Kidney (tissue), 13 donors: ENCODE measurements at regions not wholly inside any gene's neighbourhood (a gene's known extent, or its start where the extent isn't known, plus 50 kb on each side); places are given as distances from the start of the nearest gene placed in this dataset.

ENCODE experiments used
- DNase-seq, 5 donors: peaks; one replicate each; pipeline ENCODE4 v3.0.0-alpha.2; 2013 to 2020
- FAIRE-seq: peaks from 2 replicates; lab custom pipeline; 2012; peaks lifted over from hg19 to GRCh38; lab: Jason Lieb, UNC
- H3K27ac ChIP-seq, 2 donors: one replicate each; pipeline ENCODE4 v1.7.0; 2013; ENCODE audit warnings: low read depth in 2 of 2, low read length in 2 of 2, inconsistent platforms in 1 of 2
- H3K27me3 ChIP-seq: one replicate; pipeline ENCODE4 v1.7.1; 2013; ENCODE audit warnings: low read length, inconsistent platforms; ENCODE audit not compliant: control insufficient read depth, insufficient read depth
- H3K36me3 ChIP-seq, 3 donors: one replicate each; pipeline versions ENCODE4 v1.7.0 to v1.7.1; 2013; ENCODE audit warnings: low read length in 3 of 3, control low read depth in 1 of 3, inconsistent platforms in 1 of 3; ENCODE audit not compliant: insufficient read depth in 3 of 3, control insufficient read depth in 2 of 3
- H3K4me1 ChIP-seq, 3 donors: one replicate each; pipeline versions ENCODE4 v1.7.0 to v1.7.1; 2013; ENCODE audit warnings: low read length in 3 of 3, inconsistent platforms in 1 of 3, low read depth in 1 of 3; ENCODE audit not compliant: control insufficient read depth in 2 of 3, insufficient read depth in 2 of 3
- H3K4me3 ChIP-seq, 3 donors: one replicate each; pipeline versions ENCODE4 v1.7.0 to v1.8.1; 2013; ENCODE audit warnings: low read length in 3 of 3, control low read depth in 1 of 3, inconsistent platforms in 1 of 3
- H3K9ac ChIP-seq, 3 donors: one replicate each; pipeline versions ENCODE4 v1.7.0 to v1.7.1; 2013; ENCODE audit warnings: low read length in 3 of 3, control low read depth in 1 of 3, inconsistent platforms in 1 of 3
- H3K9me3 ChIP-seq, 3 donors: one replicate each; pipeline versions ENCODE4 v1.7.0 to v1.7.1; 2013; ENCODE audit warnings: low read length in 3 of 3, control low read depth in 1 of 3, inconsistent platforms in 1 of 3; ENCODE audit not compliant: control insufficient read depth in 2 of 3, insufficient read depth in 1 of 3
- intact Hi-C: fragments of 100-400 bp; cut with DNase I; formaldehyde crosslinking; loops from one replicate; pipeline ENCODE4 v1.11.1; 2022
- TF ChIP-seq, protein P1 (sequence below): IDR thresholded peaks from 3 replicates; pipeline ENCODE4 v1.5.1; 2012; ENCODE audit warnings: mild to moderate bottlenecking, moderate library complexity, borderline replicate concordance; ENCODE audit not compliant: insufficient read depth; ENCODE audit errors: extremely low read depth
- donor health status: control.
- donor health status: control.
- donor health status: control.
- donor health status: control.
- donor health status: control.
- donor health status: DM: yes; HTN: yes; CAD: no.
- donor health status: Normal renal cell carcinoma (clear cell type).

DNA sequence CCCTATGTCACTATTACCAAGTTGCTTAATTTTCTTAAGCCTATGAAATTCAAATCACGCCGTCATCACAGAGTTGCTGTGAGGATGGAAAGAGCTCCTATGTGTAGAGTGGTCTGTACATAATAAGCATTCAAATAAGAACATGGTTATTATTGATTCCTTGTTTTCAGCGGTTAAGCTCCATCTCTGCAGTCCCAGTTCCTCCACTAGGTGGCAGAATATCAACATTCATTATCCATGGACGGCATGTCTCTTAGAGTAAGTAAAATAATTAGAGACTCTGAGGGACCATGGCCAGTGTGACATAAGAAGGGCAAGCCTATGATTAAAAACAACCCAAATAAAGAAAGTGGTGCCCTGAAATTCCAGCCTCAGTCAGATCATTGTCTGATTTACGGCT lies 132.5 kb upstream of the NHS start:
- intact Hi-C loops = no loop called here
- TF ChIP-seq, protein P1, sequence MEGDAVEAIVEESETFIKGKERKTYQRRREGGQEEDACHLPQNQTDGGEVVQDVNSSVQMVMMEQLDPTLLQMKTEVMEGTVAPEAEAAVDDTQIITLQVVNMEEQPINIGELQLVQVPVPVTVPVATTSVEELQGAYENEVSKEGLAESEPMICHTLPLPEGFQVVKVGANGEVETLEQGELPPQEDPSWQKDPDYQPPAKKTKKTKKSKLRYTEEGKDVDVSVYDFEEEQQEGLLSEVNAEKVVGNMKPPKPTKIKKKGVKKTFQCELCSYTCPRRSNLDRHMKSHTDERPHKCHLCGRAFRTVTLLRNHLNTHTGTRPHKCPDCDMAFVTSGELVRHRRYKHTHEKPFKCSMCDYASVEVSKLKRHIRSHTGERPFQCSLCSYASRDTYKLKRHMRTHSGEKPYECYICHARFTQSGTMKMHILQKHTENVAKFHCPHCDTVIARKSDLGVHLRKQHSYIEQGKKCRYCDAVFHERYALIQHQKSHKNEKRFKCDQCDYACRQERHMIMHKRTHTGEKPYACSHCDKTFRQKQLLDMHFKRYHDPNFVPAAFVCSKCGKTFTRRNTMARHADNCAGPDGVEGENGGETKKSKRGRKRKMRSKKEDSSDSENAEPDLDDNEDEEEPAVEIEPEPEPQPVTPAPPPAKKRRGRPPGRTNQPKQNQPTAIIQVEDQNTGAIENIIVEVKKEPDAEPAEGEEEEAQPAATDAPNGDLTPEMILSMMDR = peak; percentile 72
- Histone ChIP-seq H3K9me3 (no peaks in the 10 kb centered on the region), H3K9ac (no peak overlapping the region), H3K4me1 (no peaks in the 10 kb centered on the region), H3K27me3 (peaks cover 2% of the 10 kb centered on the region), H3K27ac (no peak overlapping the region), H3K36me3 (no peaks in the 10 kb centered on the region), H3K4me3 (no peak overlapping the region)
- DNase-seq = peak in 4 of 5 donors; percentile 29 to 74 (median 54)
- FAIRE-seq = peak; percentile 98

DNA sequence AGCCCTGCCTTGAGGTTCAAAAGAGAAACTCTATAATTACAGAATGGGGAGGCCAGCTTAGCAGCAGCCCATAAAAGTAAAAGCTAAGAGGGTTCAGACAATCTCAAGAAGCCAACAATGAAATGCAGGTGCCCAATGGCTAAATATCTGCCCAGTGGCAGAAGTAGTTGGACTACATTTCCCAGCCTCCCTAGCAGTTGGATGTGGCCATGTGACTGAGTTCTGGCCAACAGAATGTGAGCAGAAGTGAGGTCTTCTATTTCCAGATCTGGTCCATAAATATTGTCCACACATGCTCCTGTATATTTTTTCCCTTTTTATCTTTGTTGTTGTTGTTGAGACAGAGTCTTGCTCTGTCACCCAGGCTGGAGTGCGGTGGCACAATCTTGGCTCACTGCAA lies 127.9 kb upstream of the NHS start:
- Histone ChIP-seq H3K27ac (no peak overlapping the region), H3K9me3 (no peaks in the 10 kb centered on the region), H3K36me3 (no peaks in the 10 kb centered on the region), H3K9ac (no peak overlapping the region), H3K4me3 (no peak overlapping the region), H3K4me1 (no peaks in the 10 kb centered on the region), H3K27me3 (no peaks in the 10 kb centered on the region)
- FAIRE-seq (no peak), DNase-seq (no peak)
- TF ChIP-seq, protein P1 = no peak
- intact Hi-C loops = no loop called here

DNA sequence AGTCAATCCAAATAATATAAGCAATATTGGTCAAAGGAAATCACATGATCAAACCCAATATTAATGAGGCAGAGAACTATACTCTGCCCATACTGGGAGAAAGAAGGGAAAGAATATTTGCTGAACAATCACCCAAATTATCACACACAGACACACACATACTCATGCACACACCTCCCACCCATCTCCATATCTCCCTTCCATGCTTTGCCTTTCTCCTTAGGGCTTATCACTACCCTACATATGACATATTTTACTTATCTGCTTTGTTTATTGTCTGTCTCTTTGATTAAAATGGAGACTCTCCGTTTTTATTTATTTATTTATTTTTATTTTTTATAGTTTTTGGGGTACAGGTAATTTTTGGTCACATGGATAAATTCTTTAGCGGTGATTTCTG lies 112.9 kb upstream of the NHS start:
- no peak overlapping the region for H3K9ac ChIP-seq
- no peaks in the 10 kb centered on the region for H3K27me3 ChIP-seq
- no peaks in the 10 kb centered on the region for H3K36me3 ChIP-seq
- intact Hi-C loops = no loop called here
- H3K4me3 ChIP-seq = no peak overlapping the region
- FAIRE-seq (no peak), DNase-seq (no peak)
- H3K4me1 ChIP-seq = no peaks in the 10 kb centered on the region
- H3K9me3 ChIP-seq = no peaks in the 10 kb centered on the region
- TF ChIP-seq, protein P1 = no peak
- H3K27ac ChIP-seq = no peak overlapping the region

- Histone ChIP-seq H3K9me3 (no peaks in the 10 kb centered on the region), H3K27me3 (no peaks in the 10 kb centered on the region), H3K4me3 (no peak overlapping the region), H3K36me3 (no peaks in the 10 kb centered on the region), H3K27ac (no peak overlapping the region), H3K9ac (no peak overlapping the region), H3K4me1 (no peaks in the 10 kb centered on the region)
- FAIRE-seq = peak; percentile 44
- intact Hi-C loops = no loop called here
- TF ChIP-seq, protein P1 = no peak
- peak in 1 of 5 donors; percentile 51 for DNase-seq
These were observed 108.9 kb upstream of the NHS start for GRCh38 chrX:17266136-17266535.
